ENCODE measurements at regions not wholly inside any gene's neighbourhood (a gene's known extent, or its start where the extent isn't known, plus 50 kb on each side); places are given as distances from the start of the nearest gene placed in this dataset.

- TF ChIP-seq CTCF (conservative IDR thresholded peaks at IDR 0.05) (no peak), EZH2 (IDR thresholded peaks at IDR 0.05; ENCODE audit: low read depth) (no peak)
Measured at GRCh38 chr7:10838228-10838627, 135.4 kb upstream of the PHF14 start.
